ENCODE measurements at regions not wholly inside any gene's neighbourhood (a gene's known extent, or its start where the extent isn't known, plus 50 kb on each side); places are given as distances from the start of the nearest gene placed in this dataset.

DNA sequence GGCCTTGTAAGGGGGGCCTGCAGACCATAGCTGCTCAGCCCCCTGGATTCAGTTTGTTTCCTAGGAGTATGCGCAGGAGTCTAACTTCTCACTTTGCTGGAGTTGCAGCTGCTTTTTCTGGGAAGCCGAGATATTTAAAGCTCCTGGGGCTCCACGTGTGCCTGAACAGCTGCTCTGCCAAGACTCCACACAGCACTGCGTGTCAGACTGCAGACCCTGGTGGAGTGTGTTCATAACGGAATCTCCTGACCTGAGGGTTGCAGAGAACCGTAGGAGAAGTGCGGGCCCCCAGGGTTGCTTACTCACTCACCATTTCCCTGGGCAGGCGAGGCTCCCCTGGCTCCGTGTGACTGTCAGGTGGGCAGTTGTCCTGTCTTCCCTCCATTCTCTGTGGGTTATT, 474.3 kb upstream of the TMPRSS15 start:
- no peak overlapping the region for H3K4me3 ChIP-seq
- H3K36me3 ChIP-seq, result no peaks in the 10 kb centered on the region
- no peak for DNase-seq
- intact Hi-C loops (cut with DNase I; ENCODE audit: low total_unique reads), result no loop called here
- H3K9me3 ChIP-seq, result peaks cover 0 to 37% (median 9%) of the 10 kb centered on the region in 8 donors
- no peaks in the 10 kb centered on the region for H3K27me3 ChIP-seq (replicated peaks in 1 of 7)
- no peak overlapping the region for H3K27ac ChIP-seq
- no peaks in the 10 kb centered on the region for H3K4me1 ChIP-seq
- TF ChIP-seq, protein P1, sequence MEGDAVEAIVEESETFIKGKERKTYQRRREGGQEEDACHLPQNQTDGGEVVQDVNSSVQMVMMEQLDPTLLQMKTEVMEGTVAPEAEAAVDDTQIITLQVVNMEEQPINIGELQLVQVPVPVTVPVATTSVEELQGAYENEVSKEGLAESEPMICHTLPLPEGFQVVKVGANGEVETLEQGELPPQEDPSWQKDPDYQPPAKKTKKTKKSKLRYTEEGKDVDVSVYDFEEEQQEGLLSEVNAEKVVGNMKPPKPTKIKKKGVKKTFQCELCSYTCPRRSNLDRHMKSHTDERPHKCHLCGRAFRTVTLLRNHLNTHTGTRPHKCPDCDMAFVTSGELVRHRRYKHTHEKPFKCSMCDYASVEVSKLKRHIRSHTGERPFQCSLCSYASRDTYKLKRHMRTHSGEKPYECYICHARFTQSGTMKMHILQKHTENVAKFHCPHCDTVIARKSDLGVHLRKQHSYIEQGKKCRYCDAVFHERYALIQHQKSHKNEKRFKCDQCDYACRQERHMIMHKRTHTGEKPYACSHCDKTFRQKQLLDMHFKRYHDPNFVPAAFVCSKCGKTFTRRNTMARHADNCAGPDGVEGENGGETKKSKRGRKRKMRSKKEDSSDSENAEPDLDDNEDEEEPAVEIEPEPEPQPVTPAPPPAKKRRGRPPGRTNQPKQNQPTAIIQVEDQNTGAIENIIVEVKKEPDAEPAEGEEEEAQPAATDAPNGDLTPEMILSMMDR (IDR thresholded peaks at IDR 0.05 in 8 of 11, conservative IDR thresholded peaks at IDR 0.05 in 3 of 11), result no peak
- TF ChIP-seq POLR2AphosphoS5 (IDR thresholded peaks at IDR 0.05) (no peak), POLR2A (IDR thresholded peaks at IDR 0.05) (no peak)
- 70 to 74% (median 72%) methylated on average over 8 to 9 of the region's 9 CpGs for WGBS, 5 donors

DNA sequence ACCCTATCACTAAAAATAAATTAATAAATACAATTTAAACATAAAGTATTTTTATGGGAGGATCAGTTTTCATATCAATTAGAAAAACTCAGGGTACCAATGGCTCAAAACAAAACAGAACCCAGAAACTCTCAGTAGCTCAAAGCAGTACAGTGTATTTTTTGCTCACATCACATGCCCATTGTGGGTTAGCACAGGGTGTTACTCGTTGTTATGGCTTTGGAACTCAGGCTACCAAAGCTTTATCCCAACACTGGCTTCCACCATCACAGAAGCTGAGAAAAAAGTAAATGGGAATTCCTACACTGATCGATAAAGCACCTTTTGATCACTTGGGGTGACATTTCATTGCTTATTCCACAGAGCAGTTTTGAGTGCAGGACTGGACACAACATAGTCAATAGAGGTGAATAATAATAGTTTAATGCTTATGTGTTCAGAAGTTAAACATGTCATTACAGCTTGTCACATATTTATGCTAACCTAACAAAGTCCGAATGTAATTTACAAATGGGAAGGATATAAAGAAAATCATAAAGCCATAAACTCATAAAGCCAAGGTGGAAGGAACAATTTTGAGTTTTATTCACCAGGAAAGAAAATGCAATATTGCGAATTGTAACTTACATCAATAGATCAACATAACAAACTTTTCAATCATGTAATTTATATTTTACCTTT, 484.5 kb upstream of the TMPRSS15 start:
- DNase-seq, result no peak
- intact Hi-C loops (cut with DNase I; ENCODE audit: low total_unique reads), result no loop called here
- TF ChIP-seq POLR2AphosphoS5 (IDR thresholded peaks at IDR 0.05) (no peak), POLR2A (IDR thresholded peaks at IDR 0.05) (no peak)
- TF ChIP-seq, protein P1 (IDR thresholded peaks at IDR 0.05 in 8 of 11, conservative IDR thresholded peaks at IDR 0.05 in 3 of 11), result no peak
- no peaks in the 10 kb centered on the region for H3K36me3 ChIP-seq
- H3K9me3 ChIP-seq, result peaks cover 0 to 11% (median 8%) of the 10 kb centered on the region in 8 donors
- H3K4me3 ChIP-seq, result no peak overlapping the region
- no peak overlapping the region for H3K27ac ChIP-seq
- WGBS, 5 donors, result 75 to 87% (median 81%) methylated on average over 4 of the region's 4 CpGs
- no peaks in the 10 kb centered on the region for H3K4me1 ChIP-seq
- no peaks in the 10 kb centered on the region for H3K27me3 ChIP-seq (replicated peaks in 1 of 7)

DNA sequence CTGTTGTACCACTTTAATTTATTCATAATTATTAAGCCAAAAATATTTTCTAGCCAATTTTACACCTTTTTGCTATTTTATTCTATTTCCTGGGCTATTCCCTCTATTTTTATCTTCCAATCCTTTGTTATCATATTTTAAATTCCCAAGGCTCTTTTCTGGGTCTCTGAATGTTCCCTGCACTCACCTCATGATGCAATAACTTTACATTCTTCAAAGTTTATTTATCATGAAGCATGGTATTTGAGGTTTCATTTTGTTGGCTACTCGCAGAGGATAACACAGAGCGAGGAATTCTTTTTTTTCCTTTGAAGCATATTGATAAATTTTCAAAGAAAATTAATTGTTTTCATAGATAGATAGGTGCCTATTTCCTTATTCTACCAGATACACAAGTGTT, 489.8 kb upstream of the TMPRSS15 start:
- Histone ChIP-seq H3K9me3 (no peaks in the 10 kb centered on the region), H3K36me3 (no peaks in the 10 kb centered on the region), H3K4me1 (no peaks in the 10 kb centered on the region), H3K4me3 (no peak overlapping the region), H3K27me3 (replicated peaks in 1 of 7) (no peaks in the 10 kb centered on the region), H3K27ac (no peak overlapping the region)
- whole genome bisulfite sequencing, 5 donors, result 86 to 97% (median 91%) methylated on average over 2 of the region's 2 CpGs
- intact Hi-C loops (cut with DNase I; ENCODE audit: low total_unique reads), result no loop called here
- TF ChIP-seq, protein P1 (IDR thresholded peaks at IDR 0.05 in 8 of 11, conservative IDR thresholded peaks at IDR 0.05 in 3 of 11), result no peak
- TF ChIP-seq POLR2A (IDR thresholded peaks at IDR 0.05) (no peak), POLR2AphosphoS5 (IDR thresholded peaks at IDR 0.05) (no peak)
- no peak for DNase-seq

DNA sequence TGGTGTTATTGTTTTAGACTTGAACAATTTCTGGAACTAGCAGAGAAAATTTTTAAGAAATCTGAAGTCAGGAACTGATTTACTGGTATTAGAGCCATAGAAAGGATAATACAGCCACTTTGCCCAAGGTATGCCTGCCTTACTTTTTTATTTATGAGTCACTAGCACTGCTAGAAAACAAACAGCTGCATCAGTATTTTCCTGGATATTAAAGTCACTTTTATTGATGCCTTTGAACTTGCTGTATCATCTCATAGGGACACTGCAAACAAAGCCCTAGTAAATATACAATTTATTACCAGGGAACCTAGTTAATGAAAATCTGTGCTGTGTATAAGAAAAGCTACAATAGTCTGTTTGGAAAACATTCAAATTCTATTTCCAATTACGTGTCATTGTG, 490.8 kb upstream of the TMPRSS15 start:
- 0 to 69% (median 38%) methylated on average over 1 of the region's 1 CpG for WGBS, 5 donors
- TF ChIP-seq POLR2AphosphoS5 (IDR thresholded peaks at IDR 0.05) (no peak), POLR2A (IDR thresholded peaks at IDR 0.05) (no peak)
- TF ChIP-seq, protein P1 (IDR thresholded peaks at IDR 0.05 in 8 of 11, conservative IDR thresholded peaks at IDR 0.05 in 3 of 11), result no peak
- intact Hi-C loops (cut with DNase I; ENCODE audit: low total_unique reads), result no loop called here
- Histone ChIP-seq H3K36me3 (no peaks in the 10 kb centered on the region), H3K4me1 (no peaks in the 10 kb centered on the region), H3K27ac (no peak overlapping the region), H3K9me3 (no peaks in the 10 kb centered on the region), H3K4me3 (no peak overlapping the region), H3K27me3 (replicated peaks in 1 of 7) (no peaks in the 10 kb centered on the region)
- DNase-seq, result no peak
